ENCODE measurements at regions not wholly inside any gene's neighbourhood (a gene's known extent, or its start where the extent isn't known, plus 50 kb on each side); places are given as distances from the start of the nearest gene placed in this dataset.
"Not testable (repeated sequence)": the region's sequence is repeated elsewhere in the genome, so short reads cannot be mapped to it uniquely, and the experiment has no call there.

DNA sequence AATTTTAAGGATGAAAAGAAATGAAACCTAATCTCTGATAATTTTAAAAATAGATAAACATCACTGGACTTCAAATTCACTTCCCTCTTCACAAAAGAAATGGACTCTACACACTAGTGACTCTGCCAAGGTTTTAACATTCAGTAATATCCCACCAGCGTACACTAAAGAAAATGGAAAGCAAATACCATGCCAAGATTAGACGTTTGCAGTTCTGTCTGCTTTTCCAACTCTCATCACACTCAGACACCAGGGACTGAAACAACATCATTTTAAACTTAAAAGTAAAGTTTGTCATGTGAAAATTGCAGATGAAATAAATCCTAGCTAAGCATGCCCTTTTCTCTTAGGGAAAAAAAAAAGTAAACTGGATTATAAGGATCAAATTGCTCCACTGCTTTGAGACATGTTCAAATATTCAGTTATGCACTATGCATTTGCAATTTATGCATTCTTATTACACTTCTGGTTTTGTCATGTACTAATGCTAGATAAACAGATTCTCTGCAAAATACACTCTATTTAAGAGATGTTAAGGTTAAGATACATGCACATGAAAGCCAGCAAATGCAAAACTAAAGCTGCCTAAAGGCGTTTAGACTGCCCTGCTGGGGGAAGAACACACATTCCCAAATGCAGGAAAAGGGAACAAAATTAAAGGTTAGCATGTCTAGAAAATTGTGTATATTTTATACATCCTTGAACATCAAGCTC, 534.4 kb upstream of the EPHA5 start:
- no peak for DNase-seq (ENCODE audit: low read depth in 2 of 3, low spot score in 2 of 3)

DNA sequence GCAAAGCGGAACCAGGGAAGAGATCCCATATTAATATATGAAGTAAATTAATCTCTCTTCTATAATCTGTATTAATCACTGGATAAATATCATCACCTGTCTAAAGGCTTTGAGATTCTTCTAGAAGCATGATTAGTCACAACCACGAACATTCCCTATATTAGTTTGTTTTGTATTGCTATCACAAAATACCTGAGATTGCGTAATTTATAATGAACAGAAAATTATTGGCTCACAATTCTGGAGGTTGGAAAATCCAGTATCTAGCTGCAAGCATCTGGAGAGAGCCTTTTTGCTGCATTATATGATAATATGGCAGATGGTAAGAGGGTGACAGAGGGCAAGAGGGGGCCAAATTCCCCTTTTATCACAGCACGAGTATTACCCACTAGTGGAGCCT, 532.6 kb upstream of the EPHA5 start:
- DNase-seq (ENCODE audit: low read depth in 2 of 3, low spot score in 2 of 3) = no peak

DNA sequence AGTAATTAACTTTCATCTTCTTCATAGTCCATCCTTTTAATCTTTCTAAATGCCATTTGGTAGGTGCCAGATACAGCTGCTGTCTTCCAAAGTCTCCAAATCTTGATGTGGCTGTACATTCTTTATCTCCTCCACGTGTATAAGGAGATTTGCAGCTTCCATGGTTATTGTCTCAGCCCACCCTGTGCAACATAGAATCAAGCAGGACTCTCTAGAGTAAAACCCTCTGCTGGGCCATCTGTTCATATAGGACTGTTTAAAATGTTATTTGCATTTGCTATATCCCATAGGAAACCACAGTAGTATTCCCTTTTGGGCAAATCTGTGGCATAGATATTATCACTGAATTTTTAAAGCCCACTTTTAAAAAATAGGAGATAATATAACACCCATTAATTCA, 527.2 kb upstream of the EPHA5 start:
- DNase-seq (ENCODE audit: low read depth in 2 of 3, low spot score in 2 of 3) = no peak

DNA sequence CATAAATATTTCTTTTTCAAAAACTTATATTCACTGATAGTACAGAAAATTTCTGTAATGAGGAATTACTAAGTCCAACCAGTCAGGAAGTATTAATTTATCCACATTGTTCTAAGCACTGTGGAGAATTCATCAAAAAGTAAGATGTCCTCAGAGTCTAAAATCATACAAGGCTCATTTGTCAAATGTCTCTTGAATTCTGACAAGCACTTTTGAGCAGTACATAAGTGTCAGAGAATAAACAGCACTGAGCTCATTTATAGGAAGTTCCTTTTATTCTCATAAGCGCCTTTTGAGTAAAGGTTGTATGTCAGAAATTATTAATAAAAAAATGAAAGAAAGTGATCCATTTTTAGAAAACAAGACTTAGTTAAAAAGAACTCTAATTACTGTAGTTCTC, 523.2 kb upstream of the EPHA5 start:
- no peak for DNase-seq (ENCODE audit: low read depth in 2 of 3, low spot score in 2 of 3)

DNA sequence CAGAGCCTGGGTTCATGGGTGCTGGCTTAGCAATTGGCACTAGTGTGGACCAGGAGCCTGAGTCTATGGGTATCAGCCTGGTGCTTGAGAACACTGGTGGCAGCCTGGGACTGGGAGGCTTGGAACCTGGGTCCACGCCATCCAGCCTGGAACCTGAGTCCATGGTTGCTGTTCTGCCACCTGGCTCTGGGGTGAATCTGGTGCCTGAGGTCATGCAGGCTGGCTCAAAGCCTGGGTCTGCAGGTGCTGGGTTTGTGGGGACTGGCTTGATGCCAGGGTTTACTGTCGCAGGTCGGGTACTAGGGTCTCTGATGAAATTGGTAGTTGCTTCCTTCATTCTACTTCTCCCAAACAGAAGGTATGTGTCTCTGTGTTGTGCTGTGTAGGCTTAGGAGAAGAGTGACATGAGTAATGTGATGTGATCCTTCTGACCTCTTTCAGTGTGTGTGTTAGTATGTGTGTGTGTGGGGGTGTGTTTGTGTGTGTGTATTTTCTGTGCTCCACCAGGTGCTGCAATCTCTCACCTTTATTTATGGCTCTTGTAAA, 517.0 kb upstream of the EPHA5 start:
- DNase-seq (ENCODE audit: low read depth in 2 of 3, low spot score in 2 of 3) = no peak

DNA sequence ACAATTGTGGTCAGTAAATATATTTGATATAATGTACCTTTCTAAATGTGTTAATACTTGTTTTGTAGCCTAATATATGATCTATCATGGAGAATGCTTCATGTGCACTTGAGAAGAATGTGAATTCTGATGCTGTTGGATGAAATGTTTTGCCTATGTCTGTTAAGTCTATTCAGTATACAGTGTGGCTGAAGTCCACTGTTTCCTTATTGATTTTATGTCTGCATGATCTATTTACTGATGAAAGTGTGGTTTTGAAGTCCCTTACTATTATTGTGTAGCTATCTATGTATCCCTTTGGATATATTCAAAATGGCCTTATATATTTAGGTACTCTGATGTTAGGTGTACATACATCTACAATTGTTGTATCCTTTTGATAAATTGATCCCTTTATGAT, 515.8 kb upstream of the EPHA5 start:
- no peak for DNase-seq (ENCODE audit: low read depth in 2 of 3, low spot score in 2 of 3)

DNA sequence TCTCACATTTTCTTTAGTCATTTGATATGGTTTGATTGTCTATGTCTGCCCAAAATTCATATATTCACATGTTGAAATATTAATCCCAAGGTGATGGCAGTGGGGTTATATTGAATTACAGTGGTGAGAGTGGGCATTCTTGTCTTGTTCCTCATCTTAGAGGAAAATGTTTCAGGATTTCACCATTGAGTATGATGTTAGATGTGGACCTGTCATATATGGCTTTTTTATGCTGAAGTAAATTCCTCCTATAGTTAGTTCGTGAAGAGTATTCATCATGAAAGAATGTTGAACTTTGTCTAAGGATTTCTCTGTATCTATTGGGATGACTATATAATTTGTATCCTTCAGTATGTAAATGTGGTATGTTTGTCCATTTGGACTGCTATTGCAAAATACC, 512.3 kb upstream of the EPHA5 start:
- no peak for DNase-seq (ENCODE audit: low read depth in 2 of 3, low spot score in 2 of 3)

DNA sequence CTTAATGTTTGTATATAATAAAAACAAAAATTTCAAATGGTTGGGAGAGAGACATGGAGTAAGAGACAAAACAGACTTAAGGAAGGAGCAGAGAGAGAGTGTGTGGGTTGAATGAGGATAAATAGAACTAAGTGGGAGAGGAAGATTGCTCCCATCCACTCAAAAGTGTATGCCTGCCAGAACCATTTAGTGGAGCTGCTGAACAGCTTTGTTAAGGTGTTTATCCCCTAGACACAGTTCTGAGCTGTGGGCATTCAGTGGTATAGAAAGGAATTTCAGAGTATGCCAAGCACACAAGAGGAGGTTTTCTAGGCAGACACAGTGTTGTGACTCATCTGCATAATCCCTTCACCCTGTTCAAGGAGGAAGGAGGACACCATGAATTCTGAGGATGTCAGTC, 508.6 kb upstream of the EPHA5 start:
- DNase-seq (ENCODE audit: low read depth in 2 of 3, low spot score in 2 of 3) = no peak

DNA sequence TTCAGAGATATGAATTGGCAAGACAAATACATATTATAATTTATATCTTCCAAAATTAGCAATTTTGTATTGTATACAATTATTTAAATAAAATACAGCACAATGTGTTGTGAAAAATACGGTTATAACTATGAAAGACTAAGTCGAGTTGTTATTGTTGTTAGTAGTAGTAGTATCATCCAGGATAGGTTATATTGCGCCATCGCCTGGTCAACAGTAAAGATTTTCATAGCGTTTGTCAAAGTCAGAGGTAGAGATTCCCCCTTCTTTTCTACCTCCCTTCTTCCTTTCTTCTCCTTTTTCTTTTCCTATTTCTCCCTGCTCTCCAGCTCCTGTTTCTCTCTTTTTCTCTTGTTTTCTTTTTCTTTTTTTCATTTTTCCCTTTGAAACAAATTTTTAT, 499.1 kb upstream of the EPHA5 start:
- DNase-seq (ENCODE audit: low read depth in 2 of 3, low spot score in 2 of 3) = no peak

DNA sequence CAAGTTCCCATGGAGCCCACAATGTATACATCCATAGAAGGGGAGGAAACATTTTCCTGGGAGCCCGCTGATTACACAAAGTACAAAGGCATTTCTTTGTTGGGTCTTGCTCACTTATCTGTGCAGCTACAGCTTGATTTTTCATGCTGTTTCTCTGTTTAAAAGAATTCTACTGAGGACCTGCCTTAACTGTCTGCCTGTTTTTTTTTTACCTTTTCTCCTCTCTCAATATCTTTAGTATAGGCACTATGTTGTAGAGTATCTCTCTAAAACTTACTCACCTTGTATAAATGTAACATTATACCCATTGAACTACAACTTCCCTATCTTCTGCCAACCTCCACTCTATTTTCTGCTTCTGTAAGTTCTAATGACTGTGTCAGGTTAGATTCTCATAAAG, 494.6 kb upstream of the EPHA5 start:
- DNase-seq (ENCODE audit: low read depth in 2 of 3, low spot score in 2 of 3) = no peak

DNA sequence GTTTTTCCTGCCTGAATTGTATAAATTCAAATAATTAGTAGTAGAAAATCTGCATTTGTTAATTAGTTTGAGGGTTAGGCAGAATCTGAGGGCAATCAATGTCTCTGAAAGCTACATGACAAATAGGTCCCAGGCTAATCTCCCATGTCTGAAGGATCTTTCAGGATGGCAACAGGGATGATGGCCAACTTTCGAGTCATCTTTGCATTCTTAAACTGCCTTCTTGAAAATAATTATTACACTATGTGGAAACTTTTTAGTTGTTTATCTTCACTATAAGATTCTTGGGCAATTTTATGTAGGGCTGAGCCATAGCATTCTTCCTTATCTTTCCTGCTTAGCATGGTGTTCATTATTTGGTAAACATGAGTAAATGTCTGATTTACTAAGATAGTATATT, 490.3 kb upstream of the EPHA5 start:
- no peak for DNase-seq (ENCODE audit: low read depth in 2 of 3, low spot score in 2 of 3)

DNA sequence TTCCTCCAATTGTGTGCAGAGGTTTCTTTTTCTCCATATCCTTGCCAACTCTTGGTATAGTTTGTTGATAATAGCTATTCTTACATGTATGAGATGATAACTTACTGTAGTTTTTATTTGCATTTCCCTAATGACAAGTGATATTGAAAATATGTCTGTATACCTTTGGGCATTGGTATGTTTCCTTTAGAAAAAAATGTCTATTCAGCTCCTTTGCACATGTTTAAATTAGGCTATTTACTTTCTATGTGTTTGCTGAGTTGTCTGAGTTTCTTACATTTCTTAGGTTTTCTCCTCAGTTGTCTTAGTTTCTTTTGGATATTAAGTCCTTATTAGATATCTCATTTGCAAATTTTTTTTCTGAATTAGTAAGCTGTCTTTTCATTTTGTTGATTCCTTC, 487.3 kb upstream of the EPHA5 start:
- DNase-seq (ENCODE audit: low read depth in 2 of 3, low spot score in 2 of 3) = no peak

DNA sequence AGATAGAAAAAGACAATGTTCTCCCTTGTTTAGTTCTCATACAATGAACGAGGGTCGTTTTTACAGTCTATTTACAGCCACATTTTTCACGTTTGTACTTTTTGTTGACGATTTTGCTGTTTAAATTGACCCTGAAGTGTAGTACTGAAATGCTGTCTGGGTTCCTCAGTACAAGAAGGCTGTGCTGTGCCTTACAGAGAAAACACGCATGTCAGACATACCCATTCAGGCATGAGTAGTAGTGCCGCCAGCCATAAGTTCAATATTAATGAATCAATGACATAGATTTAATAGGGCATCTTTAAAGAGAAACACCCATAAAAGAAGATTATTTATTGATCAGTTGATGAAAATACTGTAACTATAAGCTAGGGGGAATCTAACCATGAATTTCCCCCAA, 459.8 kb upstream of the EPHA5 start:
- no peak for DNase-seq (ENCODE audit: low read depth in 2 of 3, low spot score in 2 of 3)

DNA sequence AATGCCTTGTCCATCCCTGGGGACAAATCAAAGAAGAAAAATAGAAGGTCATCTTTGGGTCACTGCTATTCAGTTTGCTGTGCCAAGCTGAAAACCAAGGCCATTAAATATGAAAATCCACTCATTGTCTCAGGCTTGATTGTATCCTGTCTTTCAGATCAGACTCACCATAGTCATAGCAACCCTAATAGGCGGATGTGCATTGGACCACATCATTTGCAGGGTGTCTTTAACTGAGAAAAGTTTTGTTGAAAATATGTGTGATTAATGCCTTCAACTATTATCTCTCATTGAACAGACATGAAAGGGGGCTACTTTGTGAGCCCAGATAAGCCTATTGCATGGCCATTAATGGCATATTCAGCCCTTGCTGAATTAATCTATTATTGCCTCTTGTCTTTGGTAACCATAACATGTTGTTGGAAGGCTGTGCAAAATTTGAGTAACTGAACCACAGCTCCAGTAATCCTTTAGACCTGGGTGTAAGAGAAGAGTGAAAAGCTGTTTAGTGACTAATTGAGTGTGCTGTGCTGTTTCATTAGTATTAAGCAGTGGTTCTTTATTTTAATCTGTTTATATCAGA, 453.6 kb upstream of the EPHA5 start:
- DNase-seq (ENCODE audit: low read depth in 2 of 3, low spot score in 2 of 3) = no peak

DNA sequence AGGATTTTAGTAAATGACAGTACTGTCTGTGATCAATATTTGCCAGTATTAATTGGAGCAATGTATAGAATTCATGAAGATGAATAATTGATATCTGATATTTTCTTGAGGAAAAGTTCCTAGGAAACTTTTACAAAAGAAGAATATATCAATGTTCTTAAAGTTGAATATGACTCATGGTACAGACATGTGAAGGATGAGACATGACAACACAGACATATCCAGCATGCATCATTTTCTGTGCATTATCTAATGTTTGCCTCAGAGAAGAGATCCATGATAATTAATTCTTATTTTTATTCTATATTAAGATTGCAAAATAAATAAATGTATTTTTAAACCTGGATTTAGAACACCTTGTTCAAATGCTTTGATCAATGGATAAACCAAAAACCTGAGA, 452.9 kb upstream of the EPHA5 start:
- no peak for DNase-seq (ENCODE audit: low read depth in 2 of 3, low spot score in 2 of 3)

DNA sequence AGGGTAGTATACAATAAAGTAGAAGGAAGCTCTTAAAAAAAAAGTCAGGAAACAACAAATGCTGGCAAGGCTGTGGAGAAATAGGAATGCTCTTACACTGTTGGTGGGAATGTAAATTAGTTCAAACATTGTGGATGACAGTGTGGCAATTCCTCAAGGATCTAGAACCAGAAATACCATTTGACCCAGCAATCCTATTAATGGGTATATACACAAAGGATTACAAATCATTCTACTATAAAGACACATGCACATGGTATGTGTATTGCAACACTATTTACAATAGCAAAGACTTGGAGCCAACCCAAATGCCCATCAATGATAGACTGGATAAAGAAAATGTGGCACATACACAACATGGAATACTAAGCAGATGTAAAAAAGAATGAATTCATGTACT, 444.9 kb upstream of the EPHA5 start:
- not testable (repeated sequence) for DNase-seq (ENCODE audit: low read depth in 2 of 3, low spot score in 2 of 3)

DNA sequence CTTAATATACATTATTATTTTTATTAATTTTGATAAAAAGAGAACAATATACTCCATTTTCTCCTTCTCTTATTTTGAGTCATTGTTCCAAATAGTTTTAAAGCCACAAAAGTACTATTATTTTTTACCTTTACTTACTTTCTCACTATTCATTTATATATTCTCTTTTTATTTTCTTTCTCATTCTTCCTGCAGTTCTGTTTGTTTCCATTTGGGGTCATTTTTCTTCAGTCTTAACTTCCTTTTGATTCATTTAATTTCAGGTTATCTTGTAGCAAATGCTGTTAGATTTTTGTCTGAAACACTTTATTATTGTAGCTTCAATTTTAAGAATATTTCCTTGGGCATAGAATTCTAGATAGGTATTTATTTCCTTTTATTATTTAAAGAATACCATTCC, 438.6 kb upstream of the EPHA5 start:
- no peak for DNase-seq (ENCODE audit: low read depth in 2 of 3, low spot score in 2 of 3)

DNA sequence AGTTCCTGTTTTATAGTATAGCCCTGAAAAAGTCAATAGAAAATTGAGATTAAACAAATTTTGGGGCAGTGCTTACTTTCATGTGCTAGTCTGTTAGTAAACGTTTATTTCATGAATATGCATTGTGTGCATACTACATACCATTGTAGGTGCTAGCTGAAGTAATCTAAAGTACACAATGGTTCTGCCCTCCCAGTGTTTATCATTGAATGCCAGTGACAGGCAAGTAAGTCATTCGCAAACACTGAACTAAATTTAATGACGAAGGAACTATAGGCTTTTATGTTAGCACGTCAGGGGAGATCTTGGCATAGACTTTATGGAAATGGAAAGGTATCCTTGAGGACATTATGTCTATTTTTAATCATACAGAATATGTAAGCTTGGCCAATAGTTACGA, 426.9 kb upstream of the EPHA5 start:
- no peak for DNase-seq (ENCODE audit: low read depth in 2 of 3, low spot score in 2 of 3)

DNA sequence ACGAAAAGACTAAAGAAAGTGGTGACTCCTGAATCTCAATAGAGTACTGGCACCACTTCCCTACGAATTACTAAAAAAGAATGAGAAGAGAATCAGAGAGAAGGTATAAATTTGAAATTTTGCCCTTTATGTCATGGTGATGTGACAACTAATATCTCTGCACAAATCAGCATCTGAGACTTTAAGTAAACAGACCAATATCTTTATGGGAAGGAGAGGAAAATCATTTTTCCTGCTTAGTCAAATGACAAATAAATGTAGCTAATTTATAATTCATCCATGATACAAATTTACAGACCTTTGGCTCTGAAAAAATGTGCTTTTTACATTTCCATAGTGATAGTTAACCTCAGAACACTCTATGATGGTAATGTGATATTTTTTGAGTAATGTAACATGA, 424.8 kb upstream of the EPHA5 start:
- DNase-seq (ENCODE audit: low read depth in 2 of 3, low spot score in 2 of 3) = no peak

DNA sequence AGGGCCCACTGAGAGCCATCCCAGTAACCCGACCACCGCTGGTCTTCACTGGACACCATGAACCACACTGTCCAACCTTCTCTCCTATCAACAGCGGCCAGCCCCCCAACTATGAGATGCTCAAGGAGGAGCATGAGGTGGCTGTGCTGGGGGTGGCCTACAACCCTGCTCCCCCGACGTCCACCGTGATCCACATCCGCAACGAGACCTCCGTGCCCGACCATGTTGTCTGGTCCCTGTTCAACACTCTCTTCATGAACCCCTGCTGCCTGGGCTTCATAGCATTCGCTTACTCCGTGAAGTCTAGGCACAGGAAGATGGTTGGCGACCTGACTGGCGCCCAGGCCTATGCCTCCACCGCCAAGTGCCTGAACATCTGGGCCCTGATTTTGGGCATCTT, 423.8 kb upstream of the EPHA5 start:
- DNase-seq (ENCODE audit: low read depth in 2 of 3, low spot score in 2 of 3) = no peak

DNA sequence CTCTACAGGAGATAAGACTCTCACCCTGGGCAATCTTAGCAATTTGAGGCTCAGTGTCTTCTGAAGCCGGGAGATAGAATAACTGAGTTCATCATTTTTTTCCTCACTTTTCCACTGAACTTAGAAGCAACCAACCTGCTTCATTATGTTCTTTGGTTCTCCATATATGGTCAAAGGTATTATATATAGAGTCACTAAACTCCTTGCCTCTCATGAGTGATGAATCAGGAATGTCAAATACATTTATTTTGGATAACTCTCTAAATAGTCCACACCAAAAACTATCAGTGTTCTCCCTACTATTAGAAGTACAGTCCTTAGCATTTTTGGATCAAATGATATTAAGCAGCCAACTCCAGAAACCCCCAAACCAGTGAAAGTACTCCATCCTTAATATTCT, 421.5 kb upstream of the EPHA5 start:
- no peak for DNase-seq (ENCODE audit: low read depth in 2 of 3, low spot score in 2 of 3)

DNA sequence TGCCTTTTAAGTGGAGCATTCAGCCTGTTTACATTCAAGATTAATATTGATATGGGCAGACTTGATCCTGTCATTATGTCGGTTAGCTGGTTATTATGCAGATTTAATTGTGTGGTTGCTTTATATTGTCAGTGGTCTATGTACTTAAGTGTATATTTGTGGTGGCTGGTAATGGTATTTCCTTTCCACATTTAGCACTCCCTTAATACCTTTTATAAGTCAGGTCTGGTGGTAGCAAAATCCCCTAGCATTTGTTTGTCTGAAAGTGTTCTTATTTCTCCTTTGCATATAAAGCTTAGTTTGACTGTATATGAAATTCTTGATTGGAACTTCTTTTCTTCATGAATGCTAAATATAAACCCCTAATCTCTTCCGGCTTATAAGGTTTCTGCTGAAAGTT, 403.7 kb upstream of the EPHA5 start:
- DNase-seq (ENCODE audit: low read depth in 2 of 3, low spot score in 2 of 3) = no peak

DNA sequence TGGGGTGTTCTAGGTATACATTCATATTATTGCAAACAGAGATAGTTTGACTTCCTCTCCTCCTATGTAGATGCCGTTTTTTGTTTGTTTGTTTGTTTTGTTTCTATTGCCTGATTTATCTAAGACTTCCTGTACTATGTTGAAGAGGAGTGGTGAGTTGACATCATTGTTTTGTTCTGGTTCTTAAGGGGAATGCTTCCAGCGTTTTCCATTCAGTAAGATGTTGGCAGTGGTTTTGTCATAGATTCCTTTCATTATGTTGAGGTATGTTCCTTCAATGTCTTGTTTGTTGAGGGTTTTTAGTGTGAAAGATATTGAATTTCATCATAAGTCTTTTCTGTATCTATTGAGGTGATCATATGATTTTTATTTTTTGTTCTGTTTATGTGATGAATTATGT, 401.6 kb upstream of the EPHA5 start:
- DNase-seq (ENCODE audit: low read depth in 2 of 3, low spot score in 2 of 3) = no peak

Data from activated CD8-positive, alpha-beta memory T cell treated with anti-CD3 and anti-CD28 coated beads for 48 hours (primary cell).